Osteoblast (primary cell): ENCODE measurements at regions not wholly inside any gene's neighbourhood (a gene's known extent, or its start where the extent isn't known, plus 50 kb on each side); places are given as distances from the start of the nearest gene placed in this dataset.

Experiments used
- DNase-seq: peaks from one replicate; pipeline ENCODE4 v3.0.0; 2011; ENCODE audit warnings: low spot score, mixed read lengths; ENCODE audit not compliant: insufficient read length; ENCODE audit errors: missing footprints
- H2AFZ ChIP-seq: 2 replicates; pipeline ENCODE4 v1.6.0; 2011; ENCODE audit warnings: mild to moderate bottlenecking, low read length
- H3K27ac ChIP-seq: 2 replicates; pipeline ENCODE4 v1.5.1; 2011; ENCODE audit warnings: mild to moderate bottlenecking, low read depth, low read length, moderate library complexity
- H3K27me3 ChIP-seq: 2 replicates; pipeline ENCODE4 v1.6.0; 2012; ENCODE audit warnings: mild to moderate bottlenecking, control low read depth, inconsistent platforms, low read length, moderate library complexity; ENCODE audit not compliant: insufficient read depth
- H3K36me3 ChIP-seq: 2 replicates; pipeline ENCODE4 v1.5.1; 2011; ENCODE audit warnings: mild to moderate bottlenecking, low read length, control low read depth, moderate library complexity; ENCODE audit not compliant: insufficient read depth
- H3K4me1 ChIP-seq: 2 replicates; pipeline ENCODE4 v1.5.1; 2011; ENCODE audit warnings: mild to moderate bottlenecking, low read length, control low read depth, moderate library complexity; ENCODE audit not compliant: insufficient read depth
- H3K4me2 ChIP-seq: 2 replicates; pipeline ENCODE4 v1.6.0; 2011; ENCODE audit warnings: mild to moderate bottlenecking, low read length; ENCODE audit not compliant: insufficient read depth
- H3K4me3 ChIP-seq: fragments of 200-600 bp; sonication (generic); 3 replicates; pipeline ENCODE4 v1.5.1; 2012; ENCODE audit warnings: mild to moderate bottlenecking, low read length, inconsistent platforms; ENCODE audit not compliant: insufficient read depth
- H3K79me2 ChIP-seq: 2 replicates; pipeline ENCODE4 v1.6.0; 2012; ENCODE audit warnings: mild to moderate bottlenecking, low read length, control low read depth, inconsistent platforms; ENCODE audit not compliant: insufficient read depth
- H3K9me3 ChIP-seq: 2 replicates; pipeline ENCODE4 v1.5.1; 2011; ENCODE audit warnings: low read depth, low read length, control low read depth
- H4K20me1 ChIP-seq: 2 replicates; pipeline ENCODE4 v1.6.0; 2012; ENCODE audit warnings: mild to moderate bottlenecking, low read length, control low read depth; ENCODE audit not compliant: insufficient read depth
- TF ChIP-seq, protein P1 (sequence below): IDR thresholded peaks from 2 replicates; pipeline ENCODE4 v1.5.1; 2011; ENCODE audit warnings: mild to moderate bottlenecking, low read depth, low read length, moderate library complexity; ENCODE audit errors: extremely low read depth

GRCh38 chr6:105817961-105818360, 268.2 kb upstream of the PRDM1 start:
- Histone ChIP-seq H4K20me1 (no peaks in the 10 kb centered on the region), H3K27ac (no peak overlapping the region), H3K4me2 (no peak overlapping the region), H3K27me3 (no peaks in the 10 kb centered on the region), H3K9me3 (no peaks in the 10 kb centered on the region), H3K79me2 (no peaks in the 10 kb centered on the region), H3K4me1 (no peaks in the 10 kb centered on the region), H2AFZ (no peak overlapping the region), H3K36me3 (no peaks in the 10 kb centered on the region), H3K4me3 (no peak overlapping the region)
- TF ChIP-seq, protein P1, sequence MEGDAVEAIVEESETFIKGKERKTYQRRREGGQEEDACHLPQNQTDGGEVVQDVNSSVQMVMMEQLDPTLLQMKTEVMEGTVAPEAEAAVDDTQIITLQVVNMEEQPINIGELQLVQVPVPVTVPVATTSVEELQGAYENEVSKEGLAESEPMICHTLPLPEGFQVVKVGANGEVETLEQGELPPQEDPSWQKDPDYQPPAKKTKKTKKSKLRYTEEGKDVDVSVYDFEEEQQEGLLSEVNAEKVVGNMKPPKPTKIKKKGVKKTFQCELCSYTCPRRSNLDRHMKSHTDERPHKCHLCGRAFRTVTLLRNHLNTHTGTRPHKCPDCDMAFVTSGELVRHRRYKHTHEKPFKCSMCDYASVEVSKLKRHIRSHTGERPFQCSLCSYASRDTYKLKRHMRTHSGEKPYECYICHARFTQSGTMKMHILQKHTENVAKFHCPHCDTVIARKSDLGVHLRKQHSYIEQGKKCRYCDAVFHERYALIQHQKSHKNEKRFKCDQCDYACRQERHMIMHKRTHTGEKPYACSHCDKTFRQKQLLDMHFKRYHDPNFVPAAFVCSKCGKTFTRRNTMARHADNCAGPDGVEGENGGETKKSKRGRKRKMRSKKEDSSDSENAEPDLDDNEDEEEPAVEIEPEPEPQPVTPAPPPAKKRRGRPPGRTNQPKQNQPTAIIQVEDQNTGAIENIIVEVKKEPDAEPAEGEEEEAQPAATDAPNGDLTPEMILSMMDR = no peak
- DNase-seq = no peak

DNA sequence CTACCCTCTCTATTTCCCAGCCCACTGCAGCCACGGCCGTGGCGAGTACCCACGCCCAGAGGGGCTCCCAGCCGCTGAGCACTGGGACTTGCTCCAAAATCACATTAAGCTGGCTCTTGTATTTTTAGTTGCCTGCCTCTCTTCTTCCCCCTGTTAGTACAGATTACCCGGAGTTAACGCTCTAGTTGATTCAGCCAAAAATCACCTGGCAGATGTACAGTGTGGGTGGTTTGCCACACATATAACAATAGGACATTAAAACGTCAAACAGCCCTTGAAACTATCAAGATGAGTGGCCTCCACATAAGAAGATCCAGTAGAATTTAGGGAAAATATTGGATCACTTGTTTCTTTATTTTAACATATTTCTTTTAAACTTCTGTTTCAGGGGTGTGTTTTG, 268.8 kb upstream of the PRDM1 start:
- H3K4me3 ChIP-seq = no peak overlapping the region
- H4K20me1 ChIP-seq = no peaks in the 10 kb centered on the region
- H3K4me2 ChIP-seq = no peak overlapping the region
- TF ChIP-seq, protein P1 = no peak
- no peak for DNase-seq
- H3K36me3 ChIP-seq = no peaks in the 10 kb centered on the region
- no peaks in the 10 kb centered on the region for H3K27me3 ChIP-seq
- no peak overlapping the region for H3K27ac ChIP-seq
- no peak overlapping the region for H2AFZ ChIP-seq
- H3K4me1 ChIP-seq = no peaks in the 10 kb centered on the region
- H3K9me3 ChIP-seq = no peaks in the 10 kb centered on the region
- H3K79me2 ChIP-seq = no peaks in the 10 kb centered on the region

DNA sequence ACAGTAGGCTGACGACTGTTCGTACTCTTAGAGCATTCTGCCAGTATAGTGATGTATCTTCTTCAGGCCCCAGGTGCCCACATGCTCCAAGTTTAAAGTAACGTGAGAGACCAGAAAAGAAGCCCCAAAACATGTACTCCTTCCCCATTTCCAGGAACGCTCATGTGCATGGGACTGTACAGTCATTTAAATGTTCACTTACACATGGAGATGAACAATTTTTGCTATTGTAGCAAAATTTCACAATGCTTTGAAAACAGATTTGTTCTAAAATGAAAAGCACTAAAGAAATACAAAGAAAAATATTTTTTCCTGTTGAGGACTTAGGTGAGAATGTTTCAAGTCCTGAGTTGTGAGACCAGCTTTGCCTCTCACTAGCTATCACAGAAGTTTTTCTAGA, 269.3 kb upstream of the PRDM1 start:
- no peaks in the 10 kb centered on the region for H3K79me2 ChIP-seq
- H3K9me3 ChIP-seq = no peaks in the 10 kb centered on the region
- TF ChIP-seq, protein P1 = no peak
- no peaks in the 10 kb centered on the region for H3K27me3 ChIP-seq
- H3K4me3 ChIP-seq = no peak overlapping the region
- H3K4me1 ChIP-seq = no peaks in the 10 kb centered on the region
- no peaks in the 10 kb centered on the region for H4K20me1 ChIP-seq
- H3K4me2 ChIP-seq = no peak overlapping the region
- no peak overlapping the region for H2AFZ ChIP-seq
- DNase-seq = no peak
- no peaks in the 10 kb centered on the region for H3K36me3 ChIP-seq
- H3K27ac ChIP-seq = no peak overlapping the region

DNA sequence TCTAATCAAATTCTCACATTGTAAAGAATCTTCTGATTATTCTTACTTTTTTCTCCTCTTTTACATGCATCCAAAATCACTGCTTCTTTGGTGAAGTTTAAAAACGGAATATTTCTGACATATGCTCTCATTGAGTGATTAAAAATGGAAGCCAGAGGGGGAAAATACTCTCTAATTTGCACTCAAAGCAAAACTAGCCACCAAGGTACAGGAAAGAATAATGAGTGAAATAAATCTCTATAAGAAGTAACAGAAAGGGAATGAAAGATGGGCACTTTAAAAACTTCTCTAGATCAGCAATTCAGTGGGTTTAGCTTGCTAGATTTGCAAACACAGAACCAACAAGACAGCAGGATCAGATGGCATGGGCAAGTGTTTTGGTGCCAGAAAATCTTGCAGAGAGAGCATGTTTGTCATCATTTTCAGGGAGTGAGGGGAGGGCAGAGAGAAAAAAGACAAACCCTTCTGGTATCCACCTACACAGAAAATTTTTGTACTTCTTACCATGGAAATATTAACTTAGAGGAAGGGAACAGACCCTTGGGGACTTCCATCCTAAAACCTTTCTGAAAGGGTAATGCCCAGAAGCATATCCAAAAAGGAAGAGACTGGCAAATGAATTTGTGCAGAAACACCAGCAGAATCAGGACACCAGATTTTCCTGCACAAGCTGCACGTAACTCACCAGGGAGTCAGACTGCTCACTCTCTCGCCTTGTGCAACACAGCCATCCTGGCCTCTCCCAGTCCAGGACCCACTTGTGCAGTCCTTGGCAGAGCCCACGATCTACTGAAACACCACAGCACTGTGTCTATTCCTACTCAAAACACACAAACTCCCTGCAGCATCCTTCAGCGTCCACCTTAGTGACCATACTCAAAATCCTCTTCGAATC, 270.2 kb upstream of the PRDM1 start:
- no peak overlapping the region for H2AFZ ChIP-seq
- peaks cover 3% of the 10 kb centered on the region for H3K4me1 ChIP-seq
- no peaks in the 10 kb centered on the region for H3K79me2 ChIP-seq
- DNase-seq = no peak
- TF ChIP-seq, protein P1 = no peak
- H4K20me1 ChIP-seq = no peaks in the 10 kb centered on the region
- H3K36me3 ChIP-seq = no peaks in the 10 kb centered on the region
- H3K4me3 ChIP-seq = no peak overlapping the region
- H3K27ac ChIP-seq = no peak overlapping the region
- H3K27me3 ChIP-seq = no peaks in the 10 kb centered on the region
- H3K4me2 ChIP-seq = no peak overlapping the region
- no peaks in the 10 kb centered on the region for H3K9me3 ChIP-seq
